GM19351 (cell line): ENCODE measurements at regions not wholly inside any gene's neighbourhood (a gene's known extent, or its start where the extent isn't known, plus 50 kb on each side); places are given as distances from the start of the nearest gene placed in this dataset.
"Not testable (repeated sequence)": the region's sequence is repeated elsewhere in the genome, so short reads cannot be mapped to it uniquely, and the experiment has no call there.

Experiments
- ATAC-seq: cut with Tn5 transposase; IDR thresholded peaks from one replicate; pipeline ENCODE4 v1.9.1; 2021; ENCODE audit warnings: mild to moderate bottlenecking, moderate library complexity; ENCODE audit not compliant: unreplicated experiment

DNA sequence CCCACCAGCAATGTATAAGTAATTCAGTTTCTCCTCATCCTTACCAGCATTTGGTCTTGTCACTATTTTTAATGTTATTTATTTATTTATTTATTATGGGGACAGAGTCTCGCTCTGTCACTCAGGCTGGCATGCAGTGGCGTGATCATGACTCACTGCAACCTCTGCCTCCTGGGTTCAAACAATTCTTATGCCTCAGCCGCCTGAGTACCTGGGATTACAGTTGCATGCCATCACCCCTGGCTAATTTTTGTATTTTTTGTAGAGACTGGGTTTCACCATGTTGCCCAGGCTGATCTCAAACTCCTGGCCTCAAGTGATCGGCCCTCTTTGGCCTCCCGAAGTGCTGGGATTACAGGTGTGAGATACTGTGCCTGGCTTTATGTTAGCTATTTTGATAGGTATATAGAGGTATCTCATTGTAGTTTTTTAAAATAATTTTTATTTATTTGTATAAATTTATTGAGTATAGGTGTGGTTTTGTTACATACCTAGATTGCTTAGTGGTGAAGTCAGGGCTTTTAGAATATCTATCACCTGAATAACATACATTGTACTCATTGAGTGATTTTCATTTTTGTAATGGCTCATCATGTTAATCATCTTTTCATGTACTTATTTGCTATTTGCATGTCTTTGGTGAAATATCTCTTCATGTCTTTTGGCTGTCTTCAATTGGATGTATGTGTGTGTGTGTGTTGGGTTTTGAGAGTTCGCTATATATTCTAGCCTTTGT, 53.3 kb downstream of the TANC2 start:
- no peak for ATAC-seq

DNA sequence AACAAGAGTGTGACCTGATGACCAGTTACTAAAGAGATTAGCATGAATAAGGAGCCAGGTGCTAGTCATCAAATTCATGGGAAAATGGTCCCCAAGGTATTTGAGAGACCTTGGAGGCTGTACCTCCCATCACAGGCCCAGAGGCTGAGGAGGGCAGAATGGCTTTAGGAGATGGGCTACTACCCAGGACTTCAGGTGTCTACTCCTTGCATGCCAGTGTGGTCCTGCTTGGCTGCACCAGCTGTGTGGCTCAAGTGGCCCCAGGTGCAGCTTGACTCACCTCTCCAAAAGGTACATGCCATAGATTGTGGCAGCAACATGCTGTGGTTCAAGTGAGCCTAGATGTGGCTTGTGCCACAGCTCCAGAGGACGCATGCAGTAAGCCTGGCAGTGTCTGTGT, 56.5 kb downstream of the TANC2 start:
- no peak for ATAC-seq

DNA sequence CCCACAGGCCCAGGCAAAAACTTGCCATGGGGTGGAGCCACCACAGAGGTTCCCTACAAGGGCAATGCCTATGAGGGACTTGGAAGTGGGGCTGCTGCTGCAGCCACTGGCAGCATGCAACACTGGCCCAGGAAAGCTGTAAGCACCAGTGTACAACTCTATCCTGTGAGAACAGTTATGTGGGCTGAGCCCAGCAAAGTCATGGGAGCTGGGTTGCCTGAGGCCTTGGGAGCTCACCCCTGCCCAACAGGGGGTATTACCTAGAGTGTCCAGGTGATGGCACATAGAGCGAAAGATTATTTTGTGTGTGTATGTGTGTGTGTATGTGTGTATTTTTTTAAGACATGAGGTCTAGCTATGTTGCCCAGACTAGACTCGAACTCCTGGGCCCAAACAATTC, 57.0 kb downstream of the TANC2 start:
- ATAC-seq: no peak

DNA sequence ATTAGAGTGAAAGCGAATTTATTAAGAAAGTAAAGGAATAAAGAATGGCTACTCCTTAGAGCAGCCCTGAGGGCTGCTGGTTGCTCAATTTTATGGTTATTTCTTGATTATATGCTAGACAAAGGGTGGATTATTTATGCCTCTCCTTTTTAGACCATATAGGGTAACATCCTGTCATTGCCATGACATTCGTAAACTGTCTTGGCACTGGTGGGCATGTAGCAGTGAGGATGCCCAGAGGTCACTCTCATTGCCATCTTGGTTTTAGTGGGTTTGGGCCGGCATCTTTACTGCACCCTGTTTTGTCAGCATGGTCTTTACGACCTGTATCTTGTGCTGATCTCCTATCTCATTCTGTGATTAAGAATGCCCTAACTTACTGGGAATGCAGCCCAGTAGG, 58.2 kb downstream of the TANC2 start:
- no peak for ATAC-seq

DNA sequence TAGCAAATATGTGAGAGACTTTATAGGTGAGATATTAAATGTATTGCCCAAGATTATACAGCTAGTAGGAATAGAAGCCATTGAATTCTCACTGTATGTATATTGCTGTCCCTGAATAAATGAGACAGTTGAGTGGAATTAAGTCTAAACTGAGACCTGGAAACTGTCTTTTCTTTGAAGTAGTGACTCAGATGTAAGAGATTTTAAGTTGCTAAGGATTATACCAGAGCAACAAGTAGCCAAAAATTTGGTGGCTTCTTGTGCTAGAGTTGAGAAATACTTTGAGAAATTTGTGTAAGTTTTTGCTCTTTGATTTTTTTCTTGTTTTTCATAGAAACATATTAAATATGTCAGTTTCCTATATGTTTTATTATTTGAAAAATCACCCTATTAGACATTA, 58.7 kb downstream of the TANC2 start:
- ATAC-seq: no peak

DNA sequence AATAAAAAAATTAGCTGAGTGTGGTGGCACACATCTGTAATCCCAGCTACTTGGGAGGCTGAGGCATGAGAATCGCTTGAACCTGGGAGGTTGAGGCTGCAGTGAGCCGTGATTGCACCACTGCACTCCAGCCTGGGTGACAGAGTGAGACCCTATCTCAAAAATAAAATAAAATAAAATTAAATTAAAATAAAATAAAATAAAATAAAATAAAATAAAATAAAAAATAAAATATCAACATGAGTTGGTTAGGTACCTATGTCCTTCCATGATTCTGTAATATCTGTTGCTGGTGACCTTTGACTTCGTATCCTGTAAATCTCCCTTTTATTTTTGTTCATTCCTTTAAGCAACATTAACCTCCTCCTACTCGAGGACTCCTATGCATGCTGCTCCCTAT, 59.6 kb downstream of the TANC2 start:
- not testable (repeated sequence) for ATAC-seq

DNA sequence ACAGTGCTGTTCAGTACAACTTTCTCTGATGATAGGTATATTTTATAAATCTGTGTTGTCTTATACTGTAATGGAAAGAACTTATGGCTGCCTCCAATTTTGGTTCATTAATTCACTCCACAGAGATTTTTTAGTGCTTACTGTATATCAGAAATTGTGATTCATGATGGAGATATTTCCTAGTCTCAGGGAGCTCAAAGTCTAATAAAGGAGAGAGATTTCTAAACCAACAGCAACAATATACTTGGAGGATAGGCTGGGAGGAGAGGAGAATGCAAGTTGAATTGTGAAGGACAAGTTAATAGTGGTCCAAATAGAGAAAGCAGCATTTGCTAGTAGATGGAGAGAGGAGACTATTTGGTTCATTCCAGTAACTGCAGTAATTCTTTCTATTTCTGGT, 63.5 kb downstream of the TANC2 start:
- no peak for ATAC-seq

DNA sequence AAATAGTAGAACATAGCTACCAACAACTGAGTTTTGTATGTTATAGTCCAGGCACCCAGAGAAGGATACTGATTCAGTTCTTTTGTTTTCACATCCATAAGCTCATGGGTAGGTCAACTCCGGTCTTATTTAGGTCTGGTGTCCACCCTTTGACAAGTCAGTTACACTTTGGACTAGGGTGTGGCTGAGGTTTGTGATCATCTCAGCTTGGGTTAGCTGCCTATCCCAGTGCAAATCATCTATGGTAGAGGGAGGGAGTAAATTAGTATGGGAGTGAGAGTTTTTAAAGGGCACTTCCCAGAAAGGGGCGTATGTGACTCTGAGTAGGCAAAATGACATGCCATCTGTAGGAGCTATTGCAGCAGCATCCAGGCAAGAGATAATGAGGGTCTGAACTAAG, 66.1 kb downstream of the TANC2 start:
- no peak for ATAC-seq

DNA sequence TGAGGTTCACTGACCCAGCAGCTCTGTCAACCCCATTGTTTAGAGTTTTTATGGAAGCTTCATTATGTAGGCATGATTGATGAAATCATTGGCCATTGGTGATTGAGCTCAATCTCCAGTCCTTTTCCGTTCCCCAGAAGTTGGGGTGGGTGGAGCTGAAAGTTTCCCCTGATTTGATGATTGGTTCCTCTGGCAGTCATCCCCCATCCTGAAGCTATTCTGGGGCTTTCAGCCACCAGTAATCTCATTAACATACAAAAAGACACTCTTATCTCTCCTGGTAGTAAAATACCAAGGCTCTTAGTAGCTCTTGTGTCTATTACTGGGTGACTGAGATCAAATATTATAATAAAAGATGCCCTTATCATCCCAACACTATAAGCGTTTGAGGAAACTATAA, 67.1 kb downstream of the TANC2 start:
- ATAC-seq: no peak

DNA sequence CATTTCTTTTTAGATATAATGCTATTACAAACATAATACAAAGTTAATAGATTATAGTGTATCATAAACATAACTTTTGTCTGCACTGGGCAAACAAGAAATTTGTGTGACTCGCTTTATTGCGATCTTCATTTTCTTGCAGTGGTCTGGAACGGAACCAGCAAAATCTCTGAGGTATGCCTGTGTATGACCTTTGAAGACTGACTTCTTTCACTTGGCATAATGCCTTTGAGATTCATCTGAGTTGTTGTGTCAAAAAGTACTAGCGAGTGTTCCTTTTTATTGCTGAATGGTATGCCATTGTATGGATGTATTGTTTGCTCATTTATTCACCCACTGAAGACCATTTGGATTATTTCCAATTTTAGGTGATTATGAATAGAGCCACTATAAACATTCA, 69.2 kb downstream of the TANC2 start:
- ATAC-seq: no peak

DNA sequence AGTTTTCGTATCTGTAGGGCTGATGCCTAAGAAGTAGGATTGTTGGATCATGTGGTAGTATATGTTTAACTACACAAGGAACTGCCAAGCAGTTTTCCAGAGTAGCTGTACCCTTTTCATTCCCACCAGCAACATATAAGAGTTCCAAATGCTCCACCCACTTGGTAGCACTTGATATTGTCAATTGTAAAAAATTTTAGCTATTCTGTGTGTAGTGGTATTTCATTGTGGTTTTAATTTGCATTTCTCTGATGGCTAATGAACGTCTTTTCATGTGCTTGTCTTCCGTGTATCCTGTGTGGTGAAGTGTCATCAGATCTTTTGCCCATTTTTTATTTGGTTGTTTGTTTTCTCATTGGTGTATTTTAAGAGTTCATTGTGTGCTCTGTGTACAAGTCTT, 69.7 kb downstream of the TANC2 start:
- no peak for ATAC-seq

DNA sequence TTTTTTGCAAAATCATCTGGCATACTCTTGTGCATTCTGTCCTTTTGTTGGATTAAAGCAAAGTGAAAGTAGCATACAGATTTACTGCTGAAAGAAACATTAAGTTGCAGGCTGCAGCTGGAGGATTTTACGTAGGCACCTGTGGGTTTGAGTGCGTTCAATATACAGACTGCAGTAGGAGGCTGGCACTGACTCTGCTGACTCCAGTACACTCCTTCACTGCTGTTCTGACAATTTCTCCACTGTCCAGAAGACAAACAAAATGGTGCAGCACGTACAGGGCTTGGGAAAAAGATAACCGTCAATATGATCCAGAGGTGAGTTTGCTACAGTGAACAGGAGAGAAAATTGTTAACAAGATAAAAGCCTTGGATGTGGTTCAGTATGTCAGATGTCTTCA, 73.3 kb downstream of the TANC2 start:
- ATAC-seq: no peak

DNA sequence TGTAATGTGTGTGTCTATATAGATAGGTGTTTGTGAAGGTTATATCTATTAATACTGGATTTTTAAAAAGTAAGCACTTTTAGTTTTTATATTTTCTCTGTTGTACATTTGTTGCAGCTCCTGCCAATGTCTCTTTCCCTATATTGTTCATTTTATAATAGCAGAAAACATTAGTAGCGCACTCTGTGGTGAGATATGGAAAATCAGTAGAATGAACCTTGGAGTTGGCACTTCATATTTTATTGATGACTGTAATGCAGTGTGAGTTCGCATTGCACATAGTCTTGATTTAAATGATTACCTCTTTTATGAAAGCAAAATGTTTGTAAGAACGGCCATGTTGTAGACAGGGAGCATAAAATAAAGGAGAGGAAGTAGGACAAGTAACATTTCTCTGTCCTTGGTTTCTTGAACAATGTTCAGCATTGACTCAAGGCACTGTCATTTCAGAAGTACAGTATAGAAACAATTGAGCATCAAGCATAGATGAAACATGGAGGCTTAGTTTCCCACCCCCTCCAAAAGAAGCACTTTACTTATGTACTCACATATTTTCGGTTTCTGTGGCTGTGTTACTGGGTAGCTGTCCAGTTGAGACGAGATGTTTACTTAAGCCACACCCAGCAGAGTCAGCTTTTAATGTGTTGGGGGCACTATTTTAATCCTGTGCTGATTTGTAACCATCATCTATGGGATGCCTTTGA, 74.0 kb downstream of the TANC2 start:
- ATAC-seq: no peak

DNA sequence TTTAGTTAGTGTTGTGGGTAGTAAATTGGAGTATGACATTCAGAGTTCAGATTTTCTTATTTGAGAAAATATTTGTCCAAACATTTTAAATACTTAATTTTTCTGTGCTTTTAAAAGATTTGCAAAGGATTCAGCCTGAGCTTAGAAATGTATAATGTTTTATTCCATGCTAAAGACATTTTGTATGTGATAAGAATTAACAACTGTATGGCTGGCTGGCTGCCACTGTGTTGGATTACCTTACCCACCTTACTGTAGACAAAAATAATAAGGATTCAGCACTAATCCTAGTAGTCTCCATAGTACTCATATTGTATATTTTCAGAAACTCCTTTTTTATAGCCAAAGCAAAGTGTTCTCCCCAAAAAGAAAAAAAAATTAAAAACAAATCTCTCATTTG, 74.8 kb downstream of the TANC2 start:
- ATAC-seq: no peak

DNA sequence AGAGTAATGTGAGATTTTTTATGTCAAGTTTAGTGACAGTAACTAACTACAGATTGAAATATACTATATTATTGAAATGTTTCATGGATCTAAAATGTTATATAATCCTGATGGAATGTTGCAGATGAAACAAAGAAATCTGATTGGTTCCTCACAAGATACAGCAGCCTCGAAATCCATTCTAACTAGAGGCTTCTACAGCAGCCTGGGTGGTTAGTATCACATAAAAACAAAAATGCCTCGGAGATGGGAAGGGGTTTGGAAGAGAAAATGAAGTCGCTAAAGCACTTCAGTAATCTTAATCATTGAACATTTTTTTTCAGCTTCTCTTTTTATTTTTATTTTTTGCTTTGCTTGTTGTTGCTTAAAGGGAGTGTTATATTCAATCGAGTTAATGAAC, 75.2 kb downstream of the TANC2 start:
- no peak for ATAC-seq

DNA sequence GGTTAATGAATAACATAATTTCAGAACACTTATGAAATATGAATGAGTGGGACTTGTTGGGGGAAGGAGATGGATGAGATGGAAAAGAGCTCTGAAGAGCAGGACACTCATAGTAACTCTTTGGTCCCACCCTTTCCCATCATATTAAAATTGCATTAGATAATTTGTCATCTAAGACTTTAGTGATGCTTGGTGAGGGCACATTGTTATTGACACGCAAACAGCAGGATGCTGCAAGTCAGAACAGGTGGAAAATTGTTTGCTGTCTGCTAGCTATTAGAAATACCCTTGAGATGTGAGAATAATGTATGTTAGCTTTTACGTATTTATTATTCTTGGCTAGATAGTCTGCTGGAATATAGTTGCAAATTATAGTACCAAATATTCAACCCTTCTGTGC, 75.7 kb downstream of the TANC2 start:
- no peak for ATAC-seq

DNA sequence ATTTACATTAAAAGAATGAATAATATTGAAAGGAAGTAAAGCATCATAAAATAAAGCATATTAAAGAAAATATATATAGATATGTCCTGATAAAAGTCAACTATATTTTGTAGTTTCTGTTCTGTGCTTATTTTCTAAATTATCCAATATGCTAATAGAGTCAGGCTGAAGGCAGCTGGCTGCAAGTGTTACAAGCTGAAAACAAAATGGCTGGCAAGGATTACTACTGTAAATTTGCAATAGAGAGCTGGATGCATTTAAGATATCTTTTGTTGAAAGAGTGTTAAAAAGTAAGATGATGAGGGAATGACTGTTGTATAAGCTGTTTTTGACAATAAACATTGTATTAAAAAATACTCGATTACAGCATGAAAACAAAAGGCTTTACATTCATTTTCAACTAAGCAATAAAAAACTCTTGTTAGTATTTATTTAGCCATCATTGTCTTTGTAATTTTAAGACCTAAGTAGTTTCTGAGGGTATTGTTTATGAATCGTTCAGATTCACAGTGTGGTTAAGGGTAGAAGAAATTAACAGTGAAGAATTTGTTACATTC, 76.3 kb downstream of the TANC2 start:
- no peak for ATAC-seq

DNA sequence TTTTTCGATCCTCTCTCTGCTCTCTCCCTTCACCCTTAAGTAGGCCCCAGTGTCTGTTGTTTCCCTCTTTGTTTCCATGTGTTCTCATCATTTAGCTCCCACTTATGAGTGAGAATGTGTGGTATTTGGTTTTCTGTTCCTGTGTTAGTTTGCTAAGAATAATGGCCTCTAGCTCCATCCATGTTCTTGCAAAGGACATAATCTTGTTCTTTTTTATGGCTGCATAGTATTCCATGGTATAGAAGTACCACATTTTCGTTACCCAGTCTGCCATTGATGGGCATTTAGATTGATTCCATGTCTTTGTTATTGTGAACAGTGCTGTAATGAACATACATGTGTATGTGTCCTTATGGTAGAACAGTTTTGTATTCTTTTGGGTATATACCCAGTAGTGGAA, 91.5 kb downstream of the TANC2 start:
- ATAC-seq: not testable (repeated sequence)

DNA sequence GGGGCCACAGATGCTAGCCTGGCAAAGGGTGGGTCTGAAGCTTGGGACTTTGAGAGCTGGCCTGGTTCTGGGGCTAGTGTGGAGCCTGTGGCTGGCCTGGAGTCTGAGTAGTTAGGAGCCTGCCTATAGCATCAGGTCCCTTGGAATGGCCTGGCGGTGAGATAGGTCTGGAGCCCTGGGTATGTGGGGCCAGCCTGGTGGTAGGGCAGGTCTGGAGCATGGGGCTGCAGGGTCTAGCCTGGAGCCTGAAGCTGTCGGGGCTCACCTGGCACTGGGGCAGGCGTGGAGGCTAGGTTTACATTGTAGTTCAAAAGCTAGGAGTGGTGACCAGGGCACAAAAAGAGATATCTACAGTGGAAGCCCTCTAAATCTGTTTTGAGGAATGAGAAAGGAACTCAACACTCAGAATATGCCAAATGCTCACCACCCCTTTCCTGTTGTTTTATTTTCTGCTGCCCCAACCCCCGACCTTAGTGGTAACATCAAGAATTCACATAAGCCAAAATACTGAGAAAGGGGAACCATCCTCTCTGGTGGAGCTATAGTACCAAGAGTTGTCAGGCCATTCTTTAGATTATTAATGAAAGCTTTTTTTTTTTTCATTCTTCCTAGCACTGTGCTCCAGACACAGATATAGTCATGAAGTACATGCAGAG, 100.3 kb downstream of the TANC2 start:
- no peak for ATAC-seq

DNA sequence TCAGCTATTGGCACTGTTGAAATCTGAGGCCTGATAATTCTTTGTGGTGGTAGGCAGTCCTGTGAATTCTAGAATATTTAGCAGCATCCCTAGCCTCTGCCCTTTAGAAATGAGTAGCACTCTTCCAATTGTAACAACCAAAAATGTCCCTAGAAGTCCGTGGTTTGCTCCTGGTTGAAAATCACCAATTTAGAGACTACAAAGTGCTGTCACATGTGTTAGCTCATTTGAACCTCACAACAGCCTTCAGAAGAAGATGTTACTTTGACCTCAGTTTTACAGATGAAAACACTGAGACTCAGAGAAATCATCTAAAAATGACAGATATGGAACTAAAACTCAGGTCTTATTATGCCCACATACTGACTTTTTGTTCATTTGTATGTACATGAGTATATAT, 103.2 kb downstream of the TANC2 start:
- no peak for ATAC-seq

DNA sequence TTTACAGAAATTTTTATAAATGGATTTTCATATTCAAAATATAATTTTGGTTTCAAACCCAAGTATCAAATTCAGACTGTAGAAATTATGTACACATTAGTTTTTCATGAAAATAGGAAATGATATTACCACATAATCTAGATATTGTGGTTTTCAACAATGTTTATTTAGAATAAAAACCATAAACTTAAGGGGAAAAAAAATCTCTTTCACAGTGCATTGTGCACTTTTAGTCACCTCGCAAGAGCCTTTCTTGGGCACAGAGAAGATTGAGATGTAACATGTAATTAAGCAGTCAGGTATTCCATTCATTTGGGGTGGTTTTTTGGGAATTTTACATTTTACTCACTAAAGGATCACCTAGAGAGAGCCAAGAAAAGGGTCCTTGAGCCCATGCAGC, 104.0 kb downstream of the TANC2 start:
- no peak for ATAC-seq

DNA sequence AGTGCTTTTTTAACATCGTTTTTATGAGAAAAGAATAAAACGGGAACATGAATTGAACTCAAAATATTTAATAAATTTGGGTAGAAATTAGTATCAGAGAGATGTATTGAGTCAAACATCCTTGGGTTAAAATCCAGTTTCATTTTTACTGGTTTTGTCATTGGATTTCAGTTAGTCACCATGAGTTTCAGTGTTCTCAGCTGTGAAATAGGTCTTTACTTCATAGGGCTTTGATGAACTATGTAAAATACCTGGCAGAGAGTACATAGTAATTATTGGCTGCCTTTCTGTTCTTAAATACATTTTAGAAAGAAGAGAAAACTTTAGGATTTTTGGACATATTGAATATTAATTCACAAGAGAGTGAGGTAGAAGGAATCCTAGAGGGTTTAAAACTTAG, 105.8 kb downstream of the TANC2 start:
- no peak for ATAC-seq
